A549 (cell line): ENCODE measurements at regions not wholly inside any gene's neighbourhood (a gene's known extent, or its start where the extent isn't known, plus 50 kb on each side); places are given as distances from the start of the nearest gene placed in this dataset.

Experiments used
- ATAC-seq, 2 experiments: fragments of 200-7000 bp in 1 of 2; fragments of >200 bp in 1 of 2; cut with Nextera tagmentation in 1 of 2; cut with Tn5 transposase in 1 of 2; 3 replicates each; pipeline versions ENCODE4 v1.8.0 to v1.9.1; 2018 to 2020; ENCODE audit warnings: mild to moderate bottlenecking in 1 of 2, moderate library complexity in 1 of 2
- CTCF ChIA-PET: fragments of 300-600 bp; sonication (Branson Sonifier 250); formaldehyde crosslinking; extraction: SDS; loops from one replicate; lab custom pipeline; 2021; ENCODE audit warnings: antibody characterized with exemption, inconsistent platforms; lab: Yijun Ruan, JAX
- POLR2A ChIA-PET: fragments of 350-600 bp; formaldehyde crosslinking; extraction: SDS; loops from one replicate; lab custom pipeline; 2021; ENCODE audit warnings: antibody characterized with exemption, inconsistent platforms; lab: Yijun Ruan, JAX
- DNase-seq, 2 experiments: peaks; one replicate each; pipeline versions ENCODE4 v3.0.0 to v3.0.0-alpha.2; 2011 to 2016; ENCODE audit warnings: low read depth in 1 of 2, low spot score in 1 of 2
- FAIRE-seq: peaks from 2 replicates; lab custom pipeline; 2011; peaks lifted over from hg19 to GRCh38; lab: Jason Lieb, UNC
- H3K27ac ChIP-seq, 2 experiments: fragments of >200 bp; sonication (Bioruptor Twin); formaldehyde crosslinking; 3 replicates each; pipeline ENCODE4 v1.5.1; 2016 to 2017
- H3K4me1 ChIP-seq: fragments of >200 bp; sonication (Bioruptor Twin); formaldehyde crosslinking; 3 replicates; pipeline ENCODE4 v1.6.1; 2016
- H3K4me2 ChIP-seq: fragments of >200 bp; sonication (Bioruptor Twin); formaldehyde crosslinking; 3 replicates; pipeline ENCODE4 v1.6.1; 2016
- H3K4me3 ChIP-seq: fragments of >200 bp; sonication (Bioruptor Twin); formaldehyde crosslinking; 3 replicates; pipeline ENCODE4 v1.5.1; 2016
- H3K9me3 ChIP-seq: fragments of >200 bp; sonication (Bioruptor Twin); formaldehyde crosslinking; 3 replicates; pipeline ENCODE4 v1.6.1; 2016
- BCL3 ChIP-seq: fragments of >200 bp; sonication (Bioruptor Twin); formaldehyde crosslinking; IDR thresholded peaks from 3 replicates; pipeline ENCODE4 v1.6.1; 2016
- CBX2 ChIP-seq: fragments of 200-600 bp; sonication (generic); IDR thresholded peaks from 2 replicates; pipeline ENCODE4 v1.6.1; 2016; ENCODE audit warnings: low read depth, mild to moderate bottlenecking, borderline replicate concordance
- CEBPB ChIP-seq, 2 experiments: fragments of >200 bp in 1 of 2; sonication (Bioruptor Twin) in 1 of 2; formaldehyde crosslinking in 1 of 2; IDR thresholded peaks; 2 replicates each; pipeline ENCODE4 v1.6.1; 2012 to 2016
- CHD4 ChIP-seq: fragments of 200-600 bp; sonication (generic); IDR thresholded peaks from 2 replicates; pipeline ENCODE4 v1.6.1; 2016; ENCODE audit warnings: antibody characterized with exemption, mild to moderate bottlenecking, borderline replicate concordance
- ESRRA ChIP-seq: fragments of 150-350 bp; IDR thresholded peaks from 2 replicates; pipeline ENCODE4 v1.6.1; 2014; ENCODE audit warnings: mild to moderate bottlenecking, low read length, borderline replicate concordance
- FOXS1 ChIP-seq: fragments of 250-450 bp; sonication (Bioruptor Pico); IDR thresholded peaks from 2 replicates; pipeline ENCODE4 v1.5.0; 2020; ENCODE audit warnings: mild to moderate bottlenecking, moderate library complexity
- HDAC2 ChIP-seq: fragments of 200-600 bp; sonication (generic); IDR thresholded peaks from 2 replicates; pipeline ENCODE4 v1.6.1; 2016
- JUN ChIP-seq, 2 experiments: fragments of >200 bp; sonication (Bioruptor Twin); formaldehyde crosslinking; IDR thresholded peaks; 2 replicates in 1 of 2; 3 replicates in 1 of 2; pipeline ENCODE4 v1.6.1; 2016 to 2017
- JUNB ChIP-seq: fragments of >200 bp; sonication (Bioruptor Twin); formaldehyde crosslinking; IDR thresholded peaks from 2 replicates; pipeline ENCODE4 v1.6.1; 2016
- KDM5A ChIP-seq: fragments of 200-600 bp; sonication (generic); IDR thresholded peaks from 2 replicates; pipeline ENCODE4 v1.6.1; 2016; ENCODE audit warnings: antibody characterized with exemption, mild to moderate bottlenecking
- MAFK ChIP-seq: fragments of 450-650 bp; IDR thresholded peaks from 2 replicates; pipeline ENCODE4 v1.6.1; 2014; ENCODE audit not compliant: partially characterized antibody
- MAZ ChIP-seq: fragments of 150-350 bp; IDR thresholded peaks from 2 replicates; pipeline ENCODE4 v1.6.1; 2014; ENCODE audit warnings: antibody characterized with exemption, low read depth, low read length, borderline replicate concordance
- NPAS2 ChIP-seq: fragments of 250-450 bp; sonication (Bioruptor Pico); IDR thresholded peaks from 2 replicates; pipeline ENCODE4 v1.8.0; 2022; ENCODE audit warnings: mild to moderate bottlenecking, moderate library complexity, borderline replicate concordance
- RARB ChIP-seq: fragments of 250-450 bp; sonication (Bioruptor Pico); IDR thresholded peaks from 2 replicates; pipeline ENCODE4 v1.8.0; 2021; ENCODE audit warnings: mild to moderate bottlenecking, moderate library complexity
- RFX5 ChIP-seq: fragments of 450-650 bp; IDR thresholded peaks from 2 replicates; pipeline ENCODE4 v1.7.1; 2014; ENCODE audit warnings: antibody characterized with exemption, mild to moderate bottlenecking, moderate library complexity
- RNF2 ChIP-seq: fragments of 200-600 bp; sonication (generic); IDR thresholded peaks from 2 replicates; pipeline ENCODE4 v1.6.1; 2016; ENCODE audit warnings: low read depth, mild to moderate bottlenecking, antibody characterized with exemption, moderate library complexity, borderline replicate concordance
- SMC3 ChIP-seq: fragments of >200 bp; sonication (Bioruptor Twin); formaldehyde crosslinking; IDR thresholded peaks from 3 replicates; pipeline ENCODE4 v1.6.1; 2018; ENCODE audit warnings: inconsistent platforms
- ZFP36 ChIP-seq: fragments of 450-650 bp; IDR thresholded peaks from 2 replicates; pipeline ENCODE4 v1.6.1; 2014; ENCODE audit warnings: borderline replicate concordance; ENCODE audit not compliant: partially characterized antibody
- ZNF302 ChIP-seq: fragments of 250-450 bp; sonication (Bioruptor Pico); IDR thresholded peaks from 2 replicates; pipeline ENCODE4 v1.9.0; 2021; ENCODE audit warnings: inconsistent platforms, mild to moderate bottlenecking, moderate library complexity
- WGBS: methylation state at CpG from one replicate; pipeline ENCODE4 v1.1.6; 2017; ENCODE audit errors: missing lambda C conversion rate; 5-methylcytosine and 5-hydroxymethylcytosine counted together
- TF ChIP-seq, protein P1 (sequence below): fragments of 200-600 bp; sonication (generic); IDR thresholded peaks from 2 replicates; pipeline ENCODE4 v1.6.1; 2016; ENCODE audit warnings: antibody characterized with exemption, mild to moderate bottlenecking, moderate library complexity
- TF ChIP-seq, protein P2 (sequence below): IDR thresholded peaks from 2 replicates; pipeline ENCODE4 v1.6.1; 2012

GRCh38 chr7:52685333-52685732 is 350.1 kb upstream of the POM121L12 start:
- WGBS = 3% methylated on average over 3 of the region's 3 CpGs
- TF ChIP-seq RARB (CRISPR knock-in tag) = no peak
- TF ChIP-seq CEBPB (IDR thresholded peaks at IDR 0.05) = no peak
- TF ChIP-seq, protein P1, sequence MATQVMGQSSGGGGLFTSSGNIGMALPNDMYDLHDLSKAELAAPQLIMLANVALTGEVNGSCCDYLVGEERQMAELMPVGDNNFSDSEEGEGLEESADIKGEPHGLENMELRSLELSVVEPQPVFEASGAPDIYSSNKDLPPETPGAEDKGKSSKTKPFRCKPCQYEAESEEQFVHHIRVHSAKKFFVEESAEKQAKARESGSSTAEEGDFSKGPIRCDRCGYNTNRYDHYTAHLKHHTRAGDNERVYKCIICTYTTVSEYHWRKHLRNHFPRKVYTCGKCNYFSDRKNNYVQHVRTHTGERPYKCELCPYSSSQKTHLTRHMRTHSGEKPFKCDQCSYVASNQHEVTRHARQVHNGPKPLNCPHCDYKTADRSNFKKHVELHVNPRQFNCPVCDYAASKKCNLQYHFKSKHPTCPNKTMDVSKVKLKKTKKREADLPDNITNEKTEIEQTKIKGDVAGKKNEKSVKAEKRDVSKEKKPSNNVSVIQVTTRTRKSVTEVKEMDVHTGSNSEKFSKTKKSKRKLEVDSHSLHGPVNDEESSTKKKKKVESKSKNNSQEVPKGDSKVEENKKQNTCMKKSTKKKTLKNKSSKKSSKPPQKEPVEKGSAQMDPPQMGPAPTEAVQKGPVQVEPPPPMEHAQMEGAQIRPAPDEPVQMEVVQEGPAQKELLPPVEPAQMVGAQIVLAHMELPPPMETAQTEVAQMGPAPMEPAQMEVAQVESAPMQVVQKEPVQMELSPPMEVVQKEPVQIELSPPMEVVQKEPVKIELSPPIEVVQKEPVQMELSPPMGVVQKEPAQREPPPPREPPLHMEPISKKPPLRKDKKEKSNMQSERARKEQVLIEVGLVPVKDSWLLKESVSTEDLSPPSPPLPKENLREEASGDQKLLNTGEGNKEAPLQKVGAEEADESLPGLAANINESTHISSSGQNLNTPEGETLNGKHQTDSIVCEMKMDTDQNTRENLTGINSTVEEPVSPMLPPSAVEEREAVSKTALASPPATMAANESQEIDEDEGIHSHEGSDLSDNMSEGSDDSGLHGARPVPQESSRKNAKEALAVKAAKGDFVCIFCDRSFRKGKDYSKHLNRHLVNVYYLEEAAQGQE = no peak
- TF ChIP-seq SMC3 = no peak
- TF ChIP-seq ESRRA = no peak
- no peak for TF ChIP-seq NPAS2 (CRISPR knock-in tag)
- no peak for TF ChIP-seq MAZ
- no peak for TF ChIP-seq FOXS1 (CRISPR knock-in tag)
- no peak for TF ChIP-seq RNF2
- no peak for TF ChIP-seq RFX5
- TF ChIP-seq CBX2 = no peak
- Histone ChIP-seq H3K4me3 (no peak overlapping the region), H3K9me3 (no peaks in the 10 kb centered on the region), H3K4me1 (no peaks in the 10 kb centered on the region), H3K4me2 (no peak overlapping the region), H3K27ac (no peak overlapping the region)
- DNase-seq = no peak
- ChIA-PET CTCF (no interaction called here), POLR2A (no interaction called here)
- ATAC-seq = no peak
- FAIRE-seq = no peak

- WGBS = 4% methylated on average over 2 of the region's 2 CpGs
- ChIA-PET CTCF (interaction anchor here (1.1 kb wide), 1 partner anchor 13 kb away, joined by 3 read pairs; no protein-coding TSS in a partner anchor), POLR2A (no interaction called here)
- no peak overlapping the region for H3K4me2 ChIP-seq
- DNase-seq (no peak), ATAC-seq (no peak), FAIRE-seq (no peak)
- H3K27ac ChIP-seq = no peak overlapping the region
- H3K4me3 ChIP-seq = no peak overlapping the region
- no peak for TF ChIP-seq BCL3
- no peak for TF ChIP-seq FOXS1 (CRISPR knock-in tag)
- TF ChIP-seq, protein P2, sequence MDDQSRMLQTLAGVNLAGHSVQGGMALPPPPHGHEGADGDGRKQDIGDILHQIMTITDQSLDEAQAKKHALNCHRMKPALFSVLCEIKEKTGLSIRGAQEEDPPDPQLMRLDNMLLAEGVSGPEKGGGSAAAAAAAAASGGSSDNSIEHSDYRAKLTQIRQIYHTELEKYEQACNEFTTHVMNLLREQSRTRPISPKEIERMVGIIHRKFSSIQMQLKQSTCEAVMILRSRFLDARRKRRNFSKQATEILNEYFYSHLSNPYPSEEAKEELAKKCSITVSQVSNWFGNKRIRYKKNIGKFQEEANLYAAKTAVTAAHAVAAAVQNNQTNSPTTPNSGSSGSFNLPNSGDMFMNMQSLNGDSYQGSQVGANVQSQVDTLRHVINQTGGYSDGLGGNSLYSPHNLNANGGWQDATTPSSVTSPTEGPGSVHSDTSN = no peak
- TF ChIP-seq ZNF302 = no peak
- TF ChIP-seq ZFP36 = no peak
- no peak for TF ChIP-seq JUNB
- TF ChIP-seq MAFK = no peak
- TF ChIP-seq ESRRA = no peak
- TF ChIP-seq JUN (IDR thresholded peaks at IDR 0.05) = no peak
- no peaks in the 10 kb centered on the region for H3K4me1 ChIP-seq
- H3K9me3 ChIP-seq = no peaks in the 10 kb centered on the region
Measured at GRCh38 chr7:52684388-52684787, 351.0 kb upstream of the POM121L12 start.

DNA sequence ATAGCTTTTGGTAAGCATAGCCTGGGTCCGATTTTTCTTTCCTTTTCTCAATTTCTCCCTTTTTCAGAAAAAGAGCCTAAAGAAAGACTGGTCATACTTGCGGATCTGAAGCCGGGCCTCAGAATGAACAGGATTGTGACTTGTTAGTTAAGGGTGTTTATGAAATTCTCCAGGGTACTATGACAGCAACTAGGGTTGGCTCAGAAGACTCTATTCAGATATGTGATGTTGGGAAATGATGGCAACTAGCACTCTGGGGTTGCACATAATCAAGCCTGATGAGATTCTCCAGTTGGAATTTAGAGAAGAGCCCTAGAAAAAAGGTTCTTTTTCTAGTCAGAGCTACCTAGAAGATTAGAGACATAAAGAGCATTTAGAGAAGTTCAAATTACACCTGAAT is 352.4 kb upstream of the POM121L12 start:
- ChIA-PET CTCF (no interaction called here), POLR2A (no interaction called here)
- TF ChIP-seq HDAC2 (no peak), CHD4 (no peak), KDM5A (no peak)
- no peak for FAIRE-seq
- no peaks in the 10 kb centered on the region for H3K4me1 ChIP-seq
- no peak overlapping the region for H3K4me2 ChIP-seq
- no peak overlapping the region for H3K27ac ChIP-seq
- DNase-seq = no peak
- WGBS = 37% methylated on average over 3 of the region's 3 CpGs
- no peak overlapping the region for H3K4me3 ChIP-seq
- H3K9me3 ChIP-seq = no peaks in the 10 kb centered on the region
- ATAC-seq = no peak
